ENCODE measurements at regions not wholly inside any gene's neighbourhood (a gene's known extent, or its start where the extent isn't known, plus 50 kb on each side); places are given as distances from the start of the nearest gene placed in this dataset.

GRCh38 chr2:5598156-5598555, 94.0 kb upstream of the SOX11 start:
- H3K9me3 ChIP-seq = peaks cover 0 to 5% (median 0%) of the 10 kb centered on the region in 4 donors
- no peak for DNase-seq (ENCODE audit: extremely low spot score)

GRCh38 chr2:5609201-5609600, 83.0 kb upstream of the SOX11 start:
- whole genome bisulfite sequencing = 19% methylated on average over 3 of the region's 3 CpGs
- H3K4me3 ChIP-seq = no peak overlapping the region
- H3K4me1 ChIP-seq = no peaks in the 10 kb centered on the region
- H3K9me3 ChIP-seq = no peaks in the 10 kb centered on the region
- no peaks in the 10 kb centered on the region for H3K27me3 ChIP-seq
- intact Hi-C loops (cut with DNase I) = no loop called here
- TF ChIP-seq POLR2AphosphoS5 (IDR thresholded peaks at IDR 0.05) = no peak
- no peak for TF ChIP-seq CTCF (IDR thresholded peaks at IDR 0.05)
- no peak for TF ChIP-seq POLR2A (IDR thresholded peaks at IDR 0.05; ENCODE audit: low read depth)
- TF ChIP-seq EP300 (IDR thresholded peaks at IDR 0.05) = no peak
- H3K27ac ChIP-seq (replicated peaks in 1 of 4) = no peak overlapping the region
- DNase-seq (ENCODE audit: extremely low spot score) = no peak
- no peaks in the 10 kb centered on the region for H3K36me3 ChIP-seq

More at GRCh38 chr2:5598156-5598555, 94.0 kb upstream of the SOX11 start:
- no peak for TF ChIP-seq POLR2AphosphoS5 (IDR thresholded peaks at IDR 0.05)
- no peak for TF ChIP-seq POLR2A (IDR thresholded peaks at IDR 0.05; ENCODE audit: low read depth)
- no peak for TF ChIP-seq CTCF (IDR thresholded peaks at IDR 0.05)
- no peak for TF ChIP-seq EP300 (IDR thresholded peaks at IDR 0.05)
- no peaks in the 10 kb centered on the region for H3K27me3 ChIP-seq
- H3K36me3 ChIP-seq = no peaks in the 10 kb centered on the region
- no peak overlapping the region for H3K27ac ChIP-seq (replicated peaks in 1 of 4)
- H3K4me3 ChIP-seq = no peak overlapping the region
- no peaks in the 10 kb centered on the region for H3K4me1 ChIP-seq
- WGBS = 85% methylated on average over 4 of the region's 4 CpGs
- intact Hi-C loops (cut with DNase I) = no loop called here

GRCh38 chr2:5612666-5613065, 79.5 kb upstream of the SOX11 start:
- 74% methylated on average over 3 of the region's 3 CpGs for whole genome bisulfite sequencing
- TF ChIP-seq POLR2A (IDR thresholded peaks at IDR 0.05; ENCODE audit: low read depth) (no peak), EP300 (IDR thresholded peaks at IDR 0.05) (no peak), POLR2AphosphoS5 (IDR thresholded peaks at IDR 0.05) (no peak), CTCF (IDR thresholded peaks at IDR 0.05) (no peak)
- no peaks in the 10 kb centered on the region for H3K9me3 ChIP-seq
- H3K27ac ChIP-seq (replicated peaks in 1 of 4) = no peak overlapping the region
- DNase-seq (ENCODE audit: extremely low spot score) = no peak
- no peaks in the 10 kb centered on the region for H3K36me3 ChIP-seq
- no peaks in the 10 kb centered on the region for H3K4me1 ChIP-seq
- no peaks in the 10 kb centered on the region for H3K27me3 ChIP-seq
- intact Hi-C loops (cut with DNase I) = no loop called here
- H3K4me3 ChIP-seq = no peak overlapping the region

GRCh38 chr2:5616019-5616418, 76.2 kb upstream of the SOX11 start:
- Histone ChIP-seq H3K4me1 (no peaks in the 10 kb centered on the region), H3K27ac (replicated peaks in 1 of 4) (no peak overlapping the region), H3K4me3 (no peak overlapping the region), H3K36me3 (no peaks in the 10 kb centered on the region), H3K27me3 (no peaks in the 10 kb centered on the region), H3K9me3 (no peaks in the 10 kb centered on the region)
- WGBS = 87% methylated on average over 2 of the region's 3 CpGs
- no peak for DNase-seq (ENCODE audit: extremely low spot score)
- intact Hi-C loops (cut with DNase I) = no loop called here
- no peak for TF ChIP-seq CTCF (IDR thresholded peaks at IDR 0.05)
- TF ChIP-seq POLR2AphosphoS5 (IDR thresholded peaks at IDR 0.05) = no peak
- TF ChIP-seq EP300 (IDR thresholded peaks at IDR 0.05) = no peak
- TF ChIP-seq POLR2A (IDR thresholded peaks at IDR 0.05; ENCODE audit: low read depth) = no peak

- TF ChIP-seq POLR2AphosphoS5 (IDR thresholded peaks at IDR 0.05) (no peak), POLR2A (IDR thresholded peaks at IDR 0.05; ENCODE audit: low read depth) (no peak), EP300 (IDR thresholded peaks at IDR 0.05) (no peak), CTCF (IDR thresholded peaks at IDR 0.05) (no peak)
- no peak overlapping the region for H3K4me3 ChIP-seq
- intact Hi-C loops (cut with DNase I) = no loop called here
These were observed 74.8 kb upstream of the SOX11 start for GRCh38 chr2:5617358-5617757.

More at GRCh38 chr2:5617358-5617757, 74.8 kb upstream of the SOX11 start:
- Histone ChIP-seq H3K4me1 (no peaks in the 10 kb centered on the region), H3K27ac (replicated peaks in 1 of 4) (no peak overlapping the region), H3K36me3 (no peaks in the 10 kb centered on the region), H3K27me3 (no peaks in the 10 kb centered on the region), H3K9me3 (no peaks in the 10 kb centered on the region)
- no peak for DNase-seq (ENCODE audit: extremely low spot score)
- WGBS = 86% methylated on average over 8 of the region's 8 CpGs
